Stimulated activated CD4-positive, alpha-beta T cell treated with anti-CD3 and anti-CD28 coated beads, TNF-alpha, amount 100 ng/mL, for 48 hours (primary cell): ENCODE measurements at regions not wholly inside any gene's neighbourhood (a gene's known extent, or its start where the extent isn't known, plus 50 kb on each side); places are given as distances from the start of the nearest gene placed in this dataset.
A peak's percentile ranks its signal among the peaks of the same experiment; 100 is the strongest.

Experiments used
- DNase-seq, 3 donors: peaks; one replicate each; pipeline ENCODE4 v3.0.0-alpha.2; 2020; ENCODE audit warnings: low read depth in 3 of 3

GRCh38 chr1:184141361-184141880, 89.9 kb downstream of the TSEN15 start:
- no peak for DNase-seq

DNA sequence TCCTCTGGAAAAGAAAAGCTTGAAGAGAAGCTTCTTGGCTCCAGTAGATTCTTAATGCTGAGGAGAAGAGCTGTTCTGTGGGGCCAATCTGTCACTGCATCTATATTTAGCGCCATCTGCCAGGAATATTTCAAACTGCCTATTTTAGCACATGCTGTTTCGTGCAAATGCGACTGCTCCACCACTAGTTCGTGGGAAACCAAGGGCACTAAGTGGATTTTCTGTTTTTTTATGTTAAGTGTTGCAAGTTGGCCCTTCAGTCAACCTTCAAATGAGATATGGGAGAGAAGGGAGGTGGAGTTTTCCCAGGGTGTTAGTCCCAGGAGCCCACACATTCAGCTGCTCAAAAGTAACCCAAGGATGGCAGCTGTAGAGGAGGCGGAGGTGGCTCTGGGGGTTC, 91.9 kb downstream of the TSEN15 start:
- no peak for DNase-seq

- DNase-seq = no peak
Observed at GRCh38 chr1:184145083-184145482, 93.6 kb downstream of the TSEN15 start.

DNA sequence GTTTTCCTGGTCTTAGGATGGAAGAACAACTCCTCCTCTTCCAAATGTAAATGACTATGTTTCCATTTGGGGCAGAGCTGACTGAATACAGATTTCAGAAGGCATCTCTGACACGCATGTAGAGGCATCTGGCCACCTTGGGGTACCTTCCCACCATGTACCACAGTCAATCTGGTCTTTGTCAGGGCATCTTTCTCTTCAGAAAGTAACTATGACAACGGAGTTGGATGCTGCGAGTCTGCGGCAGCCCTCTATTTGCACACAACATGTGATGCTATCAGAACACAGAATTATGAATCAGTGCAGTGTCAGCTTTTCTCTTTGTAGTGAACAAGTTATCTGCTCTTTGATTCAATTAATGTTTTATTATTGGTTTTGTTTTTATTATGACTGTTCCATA, 94.7 kb downstream of the TSEN15 start:
- no peak for DNase-seq

DNA sequence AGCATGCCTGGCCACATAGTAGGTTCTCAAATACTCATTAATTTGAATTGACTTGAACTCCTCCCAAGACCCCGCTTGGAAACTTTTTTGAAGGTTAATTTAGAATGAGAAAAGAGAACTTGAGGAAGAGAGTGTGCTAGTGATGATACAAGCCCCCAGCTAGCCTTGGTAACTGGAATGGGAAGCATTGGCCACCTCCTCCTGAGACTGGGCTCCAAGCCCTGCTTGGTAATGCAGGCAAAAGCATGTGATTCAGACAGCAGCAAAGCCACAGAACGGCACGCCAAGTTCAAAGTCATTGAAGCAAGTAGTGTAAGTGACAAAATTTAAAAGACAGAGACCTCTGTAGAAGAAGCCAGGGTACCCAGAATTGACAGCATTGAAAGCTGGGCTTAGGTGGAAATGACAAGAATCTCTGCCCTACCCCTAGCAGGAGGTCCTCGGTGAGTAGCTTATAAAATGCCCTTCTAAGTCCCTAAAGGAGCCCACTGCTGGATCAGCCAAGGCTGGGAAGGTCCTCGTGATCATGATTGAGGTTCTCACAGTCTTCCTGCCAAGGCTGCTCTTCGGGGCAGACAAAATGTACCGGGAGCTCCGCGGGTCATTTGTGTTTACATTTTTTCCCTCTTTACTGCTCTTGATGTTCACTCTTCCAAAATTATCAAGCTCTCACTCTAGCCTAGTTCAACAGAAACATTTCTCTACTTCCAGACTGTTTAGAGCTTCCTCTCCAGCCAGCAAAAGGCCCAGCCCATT, 99.4 kb downstream of the TSEN15 start:
- DNase-seq = no peak

DNA sequence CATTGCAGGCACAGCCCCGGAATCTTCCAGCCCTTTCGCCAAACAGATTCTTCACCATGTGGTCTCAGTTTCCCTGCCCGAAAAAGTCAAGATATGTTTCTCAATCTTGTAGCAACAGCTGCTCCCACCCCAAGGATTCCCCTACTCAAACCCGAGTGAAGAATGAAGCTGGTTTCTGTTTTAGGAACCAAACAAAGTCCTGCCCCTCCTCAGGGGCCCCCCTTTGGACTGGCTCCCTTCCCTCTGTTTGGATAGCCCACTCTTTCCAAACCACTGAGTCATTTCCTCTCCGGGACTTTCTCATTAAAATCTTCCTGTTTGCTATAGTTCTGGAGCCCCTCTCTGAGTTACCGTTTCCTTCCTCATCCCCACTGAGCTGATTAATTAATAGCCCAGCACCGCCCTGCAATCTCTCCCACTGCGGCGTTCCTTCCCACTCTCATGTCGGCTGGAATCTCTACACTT, 100.9 kb downstream of the TSEN15 start:
- DNase-seq = no peak

- DNase-seq = no peak
Observed at GRCh38 chr1:184152974-184153373, 101.4 kb downstream of the TSEN15 start.

DNA sequence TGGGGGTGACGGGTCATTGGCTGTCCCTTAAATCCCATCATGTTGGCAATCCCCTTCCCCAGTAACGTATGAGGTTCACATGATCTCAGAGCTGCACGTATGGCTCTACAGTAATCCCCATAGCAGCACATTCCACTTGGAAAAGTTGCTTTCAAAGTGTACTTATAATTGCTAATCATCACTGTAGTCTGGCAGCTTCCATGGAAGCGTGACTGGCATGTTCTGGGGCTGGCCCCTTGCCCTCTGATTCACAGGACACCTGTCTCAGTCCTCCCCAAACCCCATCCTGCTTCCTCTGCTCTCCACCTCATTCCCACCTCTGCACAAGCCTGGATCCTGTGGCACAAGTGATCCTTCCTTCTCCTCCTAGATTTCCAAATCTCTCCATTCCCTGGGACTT, 102.2 kb downstream of the TSEN15 start:
- DNase-seq = no peak

DNA sequence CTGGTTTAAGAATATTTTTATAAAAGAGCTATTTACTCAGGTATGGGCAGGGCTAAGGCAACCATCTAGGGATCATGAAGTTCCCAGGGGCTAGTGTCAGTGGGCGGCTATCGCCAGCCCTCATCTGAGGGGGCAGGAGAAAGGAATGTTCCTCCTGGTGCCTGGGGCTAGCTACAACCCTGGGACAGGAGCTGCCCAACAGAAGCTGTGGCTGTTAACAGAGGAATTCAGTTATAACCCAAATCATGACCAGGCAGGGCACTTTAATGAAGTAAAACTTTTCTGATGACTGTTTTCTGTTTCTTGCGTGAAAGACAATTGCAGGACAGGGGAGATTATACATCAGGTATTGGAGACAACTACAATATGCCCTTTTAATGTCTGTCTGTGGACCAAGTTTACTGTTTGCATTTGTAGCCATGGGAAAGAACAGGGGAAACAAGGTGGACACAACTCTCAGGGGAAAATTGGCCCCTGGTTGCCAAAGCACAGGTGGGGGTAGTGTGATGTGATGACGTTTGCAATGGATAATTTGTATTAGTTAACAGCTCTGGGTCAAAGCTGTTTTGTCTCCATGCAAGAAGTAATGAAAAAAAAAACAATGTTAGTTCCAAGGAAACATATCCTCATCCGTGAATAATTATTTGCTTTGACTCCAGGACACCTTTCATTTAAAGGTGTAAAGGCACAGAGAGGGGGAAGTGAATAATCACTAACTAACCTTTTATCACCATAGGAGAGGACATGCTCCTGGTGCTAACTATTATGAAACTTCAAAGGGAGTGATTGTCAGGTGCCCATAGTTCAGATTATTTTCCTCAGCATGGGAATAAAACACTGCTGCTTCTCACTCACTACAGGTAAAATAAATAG, 105.2 kb downstream of the TSEN15 start:
- no peak for DNase-seq

- DNase-seq = no peak
Observed at GRCh38 chr1:184157394-184157742, 105.8 kb downstream of the TSEN15 start.

- DNase-seq = no peak
Observed at GRCh38 chr1:184158896-184159681, 107.6 kb downstream of the TSEN15 start.

DNA sequence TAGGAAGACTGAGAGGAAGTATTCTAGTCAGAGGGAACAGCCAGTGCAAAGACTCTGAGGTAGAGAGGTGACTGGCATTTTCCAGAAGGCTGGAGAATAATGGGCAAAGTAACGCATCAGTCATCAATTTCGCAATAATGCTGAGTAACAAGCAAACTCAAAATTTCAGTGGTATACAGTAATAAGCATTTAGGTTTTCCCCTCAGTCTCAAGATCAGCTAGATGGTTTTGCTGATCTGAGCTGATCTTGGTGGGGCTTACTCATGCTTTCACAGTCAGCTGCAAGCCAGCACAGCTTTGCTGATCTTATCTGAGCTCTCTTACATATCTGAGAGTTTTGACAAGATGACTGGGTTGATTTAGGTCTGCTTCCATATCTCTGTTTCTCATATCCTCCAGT, 108.7 kb downstream of the TSEN15 start:
- DNase-seq = peak in 2 of 3 donors; percentile 19 to 53

- peak in 1 of 3 donors; percentile 31 for DNase-seq
Observed at GRCh38 chr1:184161071-184161698, 109.7 kb downstream of the TSEN15 start.

DNA sequence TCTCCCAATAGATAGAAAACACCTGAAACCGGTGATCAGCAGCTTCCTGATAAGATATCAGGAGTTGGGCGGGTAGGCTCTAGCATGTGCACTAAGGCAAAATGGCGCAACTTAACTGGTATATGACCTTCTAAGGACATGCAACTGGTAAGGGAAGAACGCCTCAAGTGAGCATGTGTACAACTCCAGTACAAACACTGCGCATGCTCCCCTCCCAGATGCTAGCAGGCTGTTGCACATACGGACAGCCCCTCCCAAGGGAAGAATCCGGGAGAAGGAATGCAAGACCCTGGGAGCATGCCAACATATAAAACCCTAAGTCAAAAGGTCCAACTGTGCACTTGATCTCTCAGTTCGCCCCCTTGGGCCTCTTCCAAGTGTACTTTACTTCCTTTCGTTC, 110.8 kb downstream of the TSEN15 start:
- no peak for DNase-seq

DNA sequence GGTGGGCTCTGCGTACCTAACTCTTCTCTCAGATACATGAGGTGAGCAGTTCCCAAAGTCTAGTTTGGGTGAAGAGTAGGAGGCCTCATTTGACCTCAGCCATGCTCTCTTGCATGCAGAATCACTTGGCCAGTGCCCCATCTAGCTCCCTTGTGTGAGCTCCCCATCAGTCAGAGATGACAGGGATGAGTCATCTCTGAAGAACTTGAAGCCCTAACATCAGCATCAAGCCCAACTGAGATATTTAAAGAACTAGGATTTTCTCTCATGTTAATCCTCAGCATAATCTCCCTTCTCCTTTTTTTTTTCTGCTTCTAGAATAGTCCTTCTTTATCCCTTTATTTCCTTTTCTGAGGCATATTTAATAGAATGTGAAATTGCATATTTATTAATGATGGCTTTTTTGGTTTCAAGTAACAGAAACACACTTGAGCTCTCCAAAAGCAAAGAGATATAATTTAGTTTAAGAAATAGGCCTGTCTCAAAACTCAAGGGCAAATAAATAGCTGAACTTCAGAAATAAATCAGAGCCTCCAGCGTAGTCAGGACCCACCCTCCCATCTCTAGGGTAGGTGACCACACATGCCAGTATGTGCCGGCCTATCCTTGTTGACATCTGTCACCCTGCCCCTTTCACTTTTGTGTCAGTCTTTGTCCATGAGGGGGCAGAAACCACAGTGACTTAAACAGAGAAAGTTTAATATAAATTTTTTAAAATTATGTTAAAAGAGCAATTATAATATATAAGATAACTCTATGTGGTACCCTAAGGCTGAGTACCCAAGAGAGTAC, 112.3 kb downstream of the TSEN15 start:
- DNase-seq = no peak

DNA sequence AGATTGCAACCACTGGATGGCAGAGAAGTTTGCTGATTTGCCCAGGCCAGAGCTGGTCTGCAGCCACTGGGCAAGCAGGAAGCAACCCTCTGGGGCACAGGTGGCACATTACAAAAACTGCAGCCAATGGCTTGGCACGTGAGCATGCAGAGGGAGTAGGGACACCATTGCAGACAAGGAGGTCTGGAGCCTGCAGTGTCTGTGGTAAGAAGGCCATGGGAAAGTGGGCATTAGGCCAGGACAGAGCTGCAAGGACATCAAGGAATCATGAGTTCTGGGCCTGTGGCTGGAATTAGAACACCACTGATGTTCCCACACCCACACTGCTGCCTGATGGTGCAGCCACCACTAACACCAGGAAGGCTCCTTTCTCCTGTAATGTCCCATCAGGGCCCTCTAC, 113.0 kb downstream of the TSEN15 start:
- no peak for DNase-seq

GRCh38 chr1:184166485-184166884, 115.0 kb downstream of the TSEN15 start:
- DNase-seq = no peak

GRCh38 chr1:184167352-184167751, 115.8 kb downstream of the TSEN15 start:
- DNase-seq = no peak

DNA sequence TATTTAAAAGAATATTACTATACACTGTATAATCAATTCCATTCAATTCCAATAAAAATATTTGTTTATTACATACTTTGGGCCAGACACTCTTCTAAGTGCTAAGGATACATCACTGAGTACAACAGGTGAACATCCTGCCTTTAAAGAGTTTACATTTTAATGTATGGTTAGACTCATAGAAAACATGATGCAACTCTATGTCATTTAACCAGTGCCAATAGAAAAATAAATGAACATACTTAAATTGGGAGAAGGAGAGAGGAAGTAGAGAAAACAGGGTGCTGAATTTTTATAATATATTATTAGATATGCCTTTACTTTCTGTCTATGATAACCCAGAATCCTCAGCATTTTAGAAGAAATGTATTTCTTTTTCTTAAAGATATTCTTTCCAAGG, 119.2 kb downstream of the TSEN15 start:
- no peak for DNase-seq

- no peak for DNase-seq
Observed at GRCh38 chr1:184176058-184176457, 124.5 kb downstream of the TSEN15 start.

DNA sequence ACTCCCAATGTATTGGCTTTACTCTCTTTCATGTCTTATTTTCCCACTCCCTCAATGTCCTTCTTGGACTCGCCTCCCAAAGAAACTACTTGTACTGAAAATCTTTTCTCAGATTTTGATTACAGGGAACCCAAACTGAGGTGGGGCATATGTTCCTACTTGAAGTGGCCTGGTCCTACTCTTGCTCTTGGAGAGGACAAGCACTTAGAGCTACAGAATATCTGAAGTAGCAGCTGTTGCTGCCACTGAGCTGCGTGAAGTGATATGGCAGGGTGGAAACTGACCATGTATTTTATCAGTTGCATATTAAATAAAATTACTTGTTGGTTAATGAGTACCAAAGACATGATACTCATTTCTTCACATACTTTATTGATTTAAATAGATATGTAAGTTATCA, 129.5 kb downstream of the TSEN15 start:
- no peak for DNase-seq
